Parathyroid adenoma (tissue), 2 donors: ENCODE measurements at regions not wholly inside any gene's neighbourhood (a gene's known extent, or its start where the extent isn't known, plus 50 kb on each side); places are given as distances from the start of the nearest gene placed in this dataset.

Experiments
- H2AFZ ChIP-seq: fragments of 300-600 bp; sonication (generic); one replicate; pipeline ENCODE4 v1.7.0; 2017; ENCODE audit warnings: antibody characterized with exemption, mild to moderate bottlenecking
- H3K27ac ChIP-seq: fragments of 300-600 bp; sonication (generic); one replicate; pipeline ENCODE4 v1.7.0; 2017
- H3K27me3 ChIP-seq: fragments of 300-600 bp; sonication (generic); one replicate; pipeline ENCODE4 v1.7.0; 2017; ENCODE audit warnings: low read length; ENCODE audit not compliant: control insufficient read depth, insufficient read depth
- H3K36me3 ChIP-seq: fragments of 300-600 bp; sonication (generic); one replicate; pipeline ENCODE4 v1.7.0; 2017; ENCODE audit warnings: low read length; ENCODE audit not compliant: control insufficient read depth, insufficient read depth
- H3K4me1 ChIP-seq: fragments of 300-600 bp; sonication (generic); one replicate; pipeline ENCODE4 v1.7.0; 2017; ENCODE audit warnings: control low read depth
- H3K4me2 ChIP-seq: fragments of 300-600 bp; sonication (generic); one replicate; pipeline ENCODE4 v1.7.0; 2017; ENCODE audit warnings: low read length
- H3K4me3 ChIP-seq: fragments of 300-600 bp; sonication (generic); one replicate; pipeline ENCODE4 v1.7.0; 2017; ENCODE audit warnings: low read depth, low read length
- H3K79me2 ChIP-seq: fragments of 300-600 bp; sonication (generic); one replicate; pipeline ENCODE4 v1.7.0; 2017; ENCODE audit warnings: control low read depth
- H3K9ac ChIP-seq: fragments of 300-600 bp; sonication (generic); one replicate; pipeline ENCODE4 v1.7.0; 2017; ENCODE audit warnings: mild to moderate bottlenecking
- H3K9me3 ChIP-seq: fragments of 300-600 bp; sonication (generic); one replicate; pipeline ENCODE4 v1.7.0; 2017; ENCODE audit warnings: low read length; ENCODE audit not compliant: control insufficient read depth
- TF ChIP-seq, protein P1 (sequence below): fragments of 300-600 bp; sonication (generic); IDR thresholded peaks from one replicate; pipeline ENCODE4 v1.7.0; 2017; ENCODE audit warnings: antibody characterized with exemption, mild to moderate bottlenecking
- donor health status: primary hyperparathyroidism.

DNA sequence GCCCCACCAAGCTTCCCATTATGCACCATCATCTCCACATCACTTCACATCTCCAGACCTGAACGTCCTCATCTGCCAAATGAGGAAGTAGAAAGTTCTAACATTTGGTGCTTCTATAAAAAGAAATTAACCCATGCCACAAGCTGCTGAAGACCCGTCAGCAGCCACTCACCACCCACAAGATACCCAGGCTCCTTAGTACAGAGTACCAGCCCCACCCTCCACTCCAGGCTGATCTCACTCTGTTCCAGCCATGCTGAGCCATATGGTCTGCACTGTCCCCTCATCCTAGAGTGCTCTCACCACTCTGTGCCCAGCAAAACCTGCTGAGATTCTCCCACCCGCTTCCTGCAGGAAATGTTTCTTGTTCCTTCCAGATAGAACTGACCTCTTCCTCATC, 240.8 kb upstream of the PPARGC1A start:
- Histone ChIP-seq H3K27ac (no peak overlapping the region), H3K79me2 (no peaks in the 10 kb centered on the region), H3K9me3 (no peaks in the 10 kb centered on the region), H3K36me3 (no peaks in the 10 kb centered on the region), H2AFZ (no peak overlapping the region), H3K27me3 (no peaks in the 10 kb centered on the region), H3K4me3 (no peak overlapping the region), H3K4me2 (no peak overlapping the region), H3K4me1 (no peaks in the 10 kb centered on the region), H3K9ac (no peak overlapping the region)
- TF ChIP-seq, protein P1, sequence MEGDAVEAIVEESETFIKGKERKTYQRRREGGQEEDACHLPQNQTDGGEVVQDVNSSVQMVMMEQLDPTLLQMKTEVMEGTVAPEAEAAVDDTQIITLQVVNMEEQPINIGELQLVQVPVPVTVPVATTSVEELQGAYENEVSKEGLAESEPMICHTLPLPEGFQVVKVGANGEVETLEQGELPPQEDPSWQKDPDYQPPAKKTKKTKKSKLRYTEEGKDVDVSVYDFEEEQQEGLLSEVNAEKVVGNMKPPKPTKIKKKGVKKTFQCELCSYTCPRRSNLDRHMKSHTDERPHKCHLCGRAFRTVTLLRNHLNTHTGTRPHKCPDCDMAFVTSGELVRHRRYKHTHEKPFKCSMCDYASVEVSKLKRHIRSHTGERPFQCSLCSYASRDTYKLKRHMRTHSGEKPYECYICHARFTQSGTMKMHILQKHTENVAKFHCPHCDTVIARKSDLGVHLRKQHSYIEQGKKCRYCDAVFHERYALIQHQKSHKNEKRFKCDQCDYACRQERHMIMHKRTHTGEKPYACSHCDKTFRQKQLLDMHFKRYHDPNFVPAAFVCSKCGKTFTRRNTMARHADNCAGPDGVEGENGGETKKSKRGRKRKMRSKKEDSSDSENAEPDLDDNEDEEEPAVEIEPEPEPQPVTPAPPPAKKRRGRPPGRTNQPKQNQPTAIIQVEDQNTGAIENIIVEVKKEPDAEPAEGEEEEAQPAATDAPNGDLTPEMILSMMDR = no peak

DNA sequence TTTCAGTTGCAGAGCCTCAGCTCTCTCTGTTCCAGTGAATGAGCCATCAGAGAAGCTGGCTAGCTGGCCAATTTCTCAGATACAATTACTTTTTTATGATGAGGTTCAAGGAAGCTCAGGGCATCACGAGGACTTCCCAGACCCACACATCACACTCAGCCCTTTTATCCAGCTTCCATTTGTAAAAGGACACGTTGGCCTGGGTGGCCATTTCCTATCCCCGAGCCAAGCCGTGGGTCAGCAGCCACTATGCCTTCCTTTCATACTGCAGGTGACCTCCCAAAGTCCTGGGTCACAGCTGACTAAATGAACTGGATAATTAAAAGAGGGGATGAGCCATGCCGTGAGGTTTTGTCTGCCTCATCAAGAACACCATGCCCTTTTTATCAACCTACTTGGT, 236.9 kb upstream of the PPARGC1A start:
- no peaks in the 10 kb centered on the region for H3K27me3 ChIP-seq
- no peak overlapping the region for H2AFZ ChIP-seq
- H3K27ac ChIP-seq = no peak overlapping the region
- H3K9ac ChIP-seq = no peak overlapping the region
- no peaks in the 10 kb centered on the region for H3K79me2 ChIP-seq
- no peaks in the 10 kb centered on the region for H3K4me1 ChIP-seq
- no peaks in the 10 kb centered on the region for H3K36me3 ChIP-seq
- H3K4me2 ChIP-seq = no peak overlapping the region
- TF ChIP-seq, protein P1 = no peak
- no peak overlapping the region for H3K4me3 ChIP-seq
- H3K9me3 ChIP-seq = no peaks in the 10 kb centered on the region

DNA sequence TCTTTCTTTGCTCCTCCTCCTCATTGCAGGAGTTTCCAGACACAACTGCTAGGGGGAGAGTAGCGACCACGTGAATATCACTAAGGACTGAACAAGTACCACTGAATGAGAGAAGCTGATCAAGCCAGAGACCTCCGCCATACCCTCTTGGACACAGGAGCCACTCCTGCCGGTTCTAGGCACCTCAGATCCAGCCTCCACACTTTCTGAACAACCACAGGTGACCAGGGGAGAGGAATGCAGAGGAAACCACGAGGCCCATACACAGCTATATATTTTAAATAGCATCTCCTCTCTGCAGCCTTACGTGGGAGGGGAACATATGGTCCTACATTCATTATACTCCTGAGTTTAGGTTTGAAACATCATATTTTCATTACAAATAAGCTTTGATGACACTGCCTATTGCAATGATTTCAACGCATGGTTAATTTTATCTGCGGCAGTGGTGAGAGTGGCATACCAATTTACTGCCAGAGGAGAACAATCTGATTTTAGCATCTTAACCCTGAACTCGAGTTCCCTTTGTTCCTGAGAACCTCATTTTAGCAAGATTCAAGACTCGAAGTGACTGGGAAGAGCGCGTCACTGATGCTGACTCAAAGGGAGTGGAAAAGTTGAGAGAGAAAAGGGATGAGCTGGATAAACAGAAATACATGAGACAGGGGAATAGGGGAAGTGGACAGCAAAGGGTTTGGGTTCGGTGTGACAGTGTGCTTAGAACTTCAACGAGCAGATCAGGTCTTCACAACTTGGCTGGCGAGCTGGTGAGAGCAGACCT, 231.7 kb upstream of the PPARGC1A start:
- no peaks in the 10 kb centered on the region for H3K4me1 ChIP-seq
- no peaks in the 10 kb centered on the region for H3K27me3 ChIP-seq
- TF ChIP-seq, protein P1 = no peak
- no peak overlapping the region for H3K9ac ChIP-seq
- H3K79me2 ChIP-seq = no peaks in the 10 kb centered on the region
- no peaks in the 10 kb centered on the region for H3K9me3 ChIP-seq
- H3K4me2 ChIP-seq = no peak overlapping the region
- no peaks in the 10 kb centered on the region for H3K36me3 ChIP-seq
- no peak overlapping the region for H3K27ac ChIP-seq
- H3K4me3 ChIP-seq = no peak overlapping the region
- H2AFZ ChIP-seq = no peak overlapping the region

DNA sequence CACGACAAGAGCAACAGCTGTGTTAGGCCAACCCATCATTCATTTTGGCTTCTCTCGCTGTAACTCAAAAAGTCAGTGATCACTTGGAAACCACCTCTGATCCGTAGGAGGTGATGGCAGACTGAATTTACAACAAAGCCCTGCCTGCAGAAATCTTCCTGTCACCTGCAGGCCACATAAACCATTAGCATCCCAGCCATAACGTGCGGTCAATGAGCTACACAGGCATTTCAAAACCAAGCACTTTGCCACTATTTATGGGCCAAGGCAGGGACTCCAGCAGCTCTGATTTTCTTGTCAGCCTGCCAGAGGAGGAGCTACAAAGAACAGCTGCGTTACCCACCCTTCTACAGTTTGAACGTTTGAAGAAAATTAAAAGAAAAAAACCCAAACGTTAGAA, 228.1 kb upstream of the PPARGC1A start:
- no peaks in the 10 kb centered on the region for H3K9me3 ChIP-seq
- H3K4me3 ChIP-seq = no peak overlapping the region
- no peak overlapping the region for H3K4me2 ChIP-seq
- no peaks in the 10 kb centered on the region for H3K27me3 ChIP-seq
- no peaks in the 10 kb centered on the region for H3K36me3 ChIP-seq
- TF ChIP-seq, protein P1 = no peak
- no peaks in the 10 kb centered on the region for H3K4me1 ChIP-seq
- no peaks in the 10 kb centered on the region for H3K79me2 ChIP-seq
- no peak overlapping the region for H3K9ac ChIP-seq
- H3K27ac ChIP-seq = no peak overlapping the region
- H2AFZ ChIP-seq = no peak overlapping the region

DNA sequence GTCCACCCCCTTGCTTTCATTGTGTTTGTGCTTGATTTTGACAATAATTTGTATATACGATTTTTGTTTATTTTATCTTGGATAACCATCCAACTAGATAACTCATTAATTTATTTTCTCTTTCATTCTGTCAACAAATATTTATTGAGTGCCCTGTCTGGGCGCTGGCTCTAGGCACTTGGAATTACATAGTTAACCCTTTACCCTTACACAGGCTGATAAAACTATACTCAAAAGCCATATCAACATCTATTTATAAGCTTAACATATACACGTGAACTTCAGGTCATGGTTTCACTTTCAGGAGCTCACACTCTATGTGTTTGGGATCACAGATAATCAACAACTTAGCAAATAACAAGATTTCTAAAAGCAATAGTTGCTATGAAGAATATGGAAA, 226.3 kb upstream of the PPARGC1A start:
- Histone ChIP-seq H3K4me3 (no peak overlapping the region), H3K9ac (no peak overlapping the region)
- TF ChIP-seq, protein P1 = no peak

More for the DNA sequence above, 226.3 kb upstream of the PPARGC1A start:
- H2AFZ ChIP-seq = no peak overlapping the region
- H3K79me2 ChIP-seq = no peaks in the 10 kb centered on the region
- no peak overlapping the region for H3K27ac ChIP-seq
- no peaks in the 10 kb centered on the region for H3K27me3 ChIP-seq
- H3K4me2 ChIP-seq = no peak overlapping the region
- H3K36me3 ChIP-seq = no peaks in the 10 kb centered on the region
- no peaks in the 10 kb centered on the region for H3K9me3 ChIP-seq
- no peaks in the 10 kb centered on the region for H3K4me1 ChIP-seq
